NOMO-1 treated with DMSO at 0.1 percent for 48 hours (cell line): ENCODE measurements at regions not wholly inside any gene's neighbourhood (a gene's known extent, or its start where the extent isn't known, plus 50 kb on each side); places are given as distances from the start of the nearest gene placed in this dataset.
"Not testable (repeated sequence)": the region's sequence is repeated elsewhere in the genome, so short reads cannot be mapped to it uniquely, and the experiment has no call there.

Source experiments
- DNase-seq: peaks from one replicate; lab custom pipeline; 2025; ENCODE audit not compliant: unreplicated experiment; lab: John Stamatoyannopoulos, UW

DNA sequence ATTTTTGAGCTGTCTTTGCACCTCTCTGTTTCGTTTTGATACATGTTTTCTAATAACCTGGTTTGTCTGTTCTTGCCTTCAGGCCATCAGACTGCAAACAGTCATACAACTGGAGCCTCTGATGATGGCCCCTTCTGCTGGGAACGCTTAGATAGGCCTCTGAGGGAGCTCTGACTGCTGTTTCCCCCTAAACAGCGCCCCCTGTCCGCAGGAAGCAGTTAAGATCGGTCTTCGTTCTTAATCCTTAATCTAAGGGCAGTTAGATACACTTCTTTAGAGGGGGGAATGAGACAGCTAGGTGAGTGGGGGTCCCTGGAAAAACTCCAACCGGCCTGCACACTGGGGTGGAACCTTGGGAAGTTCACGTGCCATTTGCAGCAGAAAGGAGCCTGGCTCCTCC is 1338.8 kb upstream of the SEL1L start:
- no peak for DNase-seq

DNA sequence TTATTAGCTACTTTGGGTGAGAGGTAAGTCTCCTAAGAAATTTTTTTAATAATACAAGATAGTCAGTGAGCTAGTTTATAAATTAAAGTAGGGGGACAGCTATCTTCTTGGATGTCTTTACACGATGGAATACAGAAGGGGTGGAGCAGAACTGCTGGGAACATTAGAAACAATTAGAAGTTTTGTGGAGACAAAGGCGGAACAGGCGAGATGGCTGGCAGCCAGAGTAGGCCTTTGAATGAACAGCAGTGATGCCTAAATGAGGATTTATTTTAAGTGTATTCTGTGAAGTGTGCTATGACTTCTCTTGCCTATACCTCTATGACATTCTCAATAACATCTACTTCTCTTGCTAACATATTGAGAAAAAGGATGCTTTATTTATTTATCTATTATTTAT is 1345.3 kb upstream of the SEL1L start:
- DNase-seq: no peak

DNA sequence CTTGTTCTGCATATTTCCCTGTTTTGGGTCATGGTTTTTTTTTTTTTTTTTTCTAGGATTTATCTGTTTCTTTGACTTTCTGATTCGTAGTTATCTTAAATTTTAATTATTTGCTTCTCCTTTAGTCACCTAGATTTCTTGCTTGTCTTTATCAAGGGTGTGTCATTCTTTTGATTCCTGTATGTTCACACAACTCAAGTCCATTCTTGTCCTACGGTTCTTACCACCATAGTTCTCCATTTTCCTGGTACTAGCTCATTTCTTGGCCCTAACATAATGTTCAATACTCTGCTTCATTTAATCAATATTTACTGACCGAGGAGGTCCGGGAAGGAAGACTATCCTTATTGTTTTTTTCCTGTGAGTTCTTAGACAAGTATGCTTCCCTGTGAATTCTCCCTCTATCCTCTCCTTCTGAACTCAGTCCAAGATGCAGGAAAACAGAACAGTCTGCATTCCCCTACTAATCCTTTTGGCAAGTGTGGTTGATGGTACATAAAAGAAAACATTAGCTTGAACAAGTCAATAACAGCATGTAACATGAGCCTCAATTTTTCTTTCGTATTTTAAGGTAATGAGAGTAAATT is 1346.4 kb upstream of the SEL1L start:
- no peak for DNase-seq

DNA sequence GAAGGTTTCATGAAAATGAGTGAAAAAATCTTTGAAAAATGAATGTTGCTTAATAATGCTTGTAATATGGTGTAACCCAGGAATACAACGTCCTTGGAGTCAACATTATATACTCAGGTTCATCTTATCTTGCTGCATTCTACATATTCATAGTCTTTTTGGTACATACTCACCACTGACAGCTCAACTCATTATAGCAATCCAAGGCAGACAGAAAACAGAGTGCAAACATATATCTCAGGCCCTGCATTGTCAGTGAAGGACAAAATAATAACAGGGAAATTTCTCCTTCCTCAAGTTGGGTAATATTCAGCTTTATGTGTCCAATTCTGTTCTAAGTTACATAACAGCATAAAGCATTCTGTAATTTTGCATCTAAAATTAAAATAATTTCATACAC is 1353.0 kb upstream of the SEL1L start:
- DNase-seq: no peak

DNA sequence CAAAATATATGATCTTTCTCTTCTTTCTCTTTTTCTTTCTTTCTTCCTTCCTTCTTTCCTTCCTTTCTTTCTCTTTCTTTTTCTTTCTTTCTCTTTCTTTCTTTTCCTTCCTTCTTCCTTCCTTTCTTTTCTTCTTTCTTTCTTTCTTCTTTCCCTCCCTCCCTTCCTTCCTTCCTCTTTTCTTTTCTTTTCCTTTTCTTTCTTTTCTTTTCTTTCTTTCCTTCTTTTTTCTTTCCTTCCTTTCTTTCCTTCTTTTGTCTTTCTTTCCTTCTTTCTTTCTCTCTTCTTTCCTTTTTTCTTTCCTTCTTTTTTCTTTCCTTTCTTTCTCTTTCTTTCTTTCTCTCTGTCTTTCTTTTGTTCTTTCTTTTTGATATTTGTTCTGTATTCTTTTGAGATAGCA is 1356.0 kb upstream of the SEL1L start:
- DNase-seq: no peak

DNA sequence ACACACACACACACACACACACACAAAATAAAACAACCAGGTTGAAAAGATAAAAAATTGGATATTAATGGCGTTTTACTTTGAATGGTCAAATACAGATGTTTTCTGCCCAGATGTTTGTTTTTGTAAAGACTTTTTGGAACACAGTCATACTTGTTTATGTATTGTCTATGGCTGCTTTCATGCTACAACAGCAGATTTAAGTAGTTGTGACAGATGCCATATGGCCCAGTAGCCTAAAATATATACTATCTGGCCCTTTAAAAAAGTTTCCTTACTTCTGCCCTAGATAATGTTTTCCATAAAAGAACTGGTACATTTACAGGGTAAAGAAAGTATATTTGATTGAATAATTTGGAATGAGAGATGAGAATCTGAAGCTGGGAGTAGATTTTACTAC is 1362.8 kb upstream of the SEL1L start:
- DNase-seq: no peak

DNA sequence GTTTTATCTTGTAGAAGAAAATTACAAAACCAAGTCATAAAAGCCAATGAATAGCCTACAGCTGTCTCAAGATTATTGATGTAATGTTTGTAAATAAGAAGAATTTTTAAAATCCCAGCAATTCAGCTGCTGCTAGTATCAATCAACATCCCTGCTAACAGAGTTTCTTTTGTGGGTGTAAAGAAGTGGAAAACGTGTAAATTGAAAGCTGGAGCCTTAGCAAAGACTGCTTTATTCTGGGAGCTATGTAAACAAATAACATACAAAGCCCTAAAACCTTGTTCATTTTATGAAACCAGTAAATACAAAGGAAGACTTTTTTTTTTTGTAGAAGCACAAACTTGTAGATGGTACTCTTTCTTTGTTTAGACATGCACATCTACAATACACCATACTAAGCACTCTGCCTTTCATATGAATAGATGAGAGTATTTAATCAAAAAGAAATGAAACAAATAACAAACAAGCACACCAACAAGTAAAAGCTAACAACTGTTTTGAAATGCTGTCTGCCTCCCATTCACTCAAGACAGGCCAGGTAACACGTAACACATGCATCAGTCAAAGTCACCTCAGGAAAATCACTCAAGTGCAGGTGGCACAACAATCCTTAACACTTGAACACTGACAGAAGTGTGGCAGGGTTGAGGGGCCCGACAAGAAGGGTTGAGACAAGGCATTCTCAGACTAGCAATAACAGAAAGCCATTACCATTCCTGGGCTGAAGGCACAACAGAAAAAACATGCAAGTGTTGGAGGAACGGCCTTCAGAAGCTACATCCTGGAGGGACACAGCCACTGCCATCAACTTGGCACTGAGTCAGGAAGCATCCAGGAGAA is 1364.0 kb upstream of the SEL1L start:
- DNase-seq: no peak

DNA sequence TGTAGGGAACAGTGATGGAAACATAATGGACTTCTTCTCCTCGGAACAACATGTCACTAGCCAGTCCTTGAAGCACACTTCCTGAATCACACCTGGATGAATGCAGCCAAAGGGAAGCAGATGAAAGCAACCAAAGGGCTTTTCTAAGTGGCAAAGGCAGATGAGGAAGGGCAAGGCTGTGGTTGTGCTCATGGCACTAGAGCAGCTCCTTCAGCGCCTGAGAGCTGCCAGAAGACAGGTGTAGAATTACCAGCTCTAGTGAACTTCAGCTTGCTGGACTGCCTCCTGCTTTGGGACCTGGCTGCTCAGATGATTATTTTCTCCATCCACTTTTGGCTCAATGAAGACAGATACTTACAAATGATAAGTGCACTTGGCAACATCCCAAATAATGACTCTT is 1372.1 kb upstream of the SEL1L start:
- no peak for DNase-seq

DNA sequence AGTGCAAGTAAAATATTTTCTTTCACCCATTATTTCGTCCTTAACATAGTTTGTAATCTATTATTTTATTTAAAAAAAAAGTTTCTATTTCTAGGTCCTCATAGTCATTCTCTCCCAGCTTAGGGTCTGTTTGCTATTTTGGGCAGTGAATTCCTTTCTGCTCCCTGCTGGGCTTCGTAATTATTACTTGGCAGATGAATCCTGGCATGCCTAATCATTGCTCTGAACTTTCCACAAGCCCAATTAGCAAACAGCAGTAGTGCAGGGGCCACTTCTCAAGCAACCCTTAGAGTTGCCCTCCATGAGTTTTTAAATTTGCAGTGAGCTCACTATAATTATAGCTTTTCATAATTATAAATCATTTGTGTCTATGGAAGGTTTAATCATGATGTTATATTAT is 1378.3 kb upstream of the SEL1L start:
- no peak for DNase-seq

DNA sequence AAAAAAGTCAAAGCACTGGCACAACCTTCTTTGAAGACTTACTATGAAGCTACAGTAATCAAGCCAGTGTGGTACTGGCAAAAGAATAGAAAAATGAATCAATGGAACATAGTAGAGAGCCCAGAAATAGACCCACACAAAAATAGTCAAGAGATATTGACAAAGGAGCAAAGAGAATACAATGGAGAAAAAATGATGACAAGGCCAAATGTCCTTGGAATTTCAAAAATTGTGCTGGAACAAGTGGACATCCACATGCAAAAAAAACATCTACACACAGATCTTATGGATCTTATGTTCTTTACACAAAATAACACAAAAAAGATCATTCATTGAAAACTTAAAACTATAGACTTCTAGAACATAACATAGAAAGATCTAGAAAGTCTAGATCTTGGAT is 1379.7 kb upstream of the SEL1L start:
- DNase-seq: no peak

DNA sequence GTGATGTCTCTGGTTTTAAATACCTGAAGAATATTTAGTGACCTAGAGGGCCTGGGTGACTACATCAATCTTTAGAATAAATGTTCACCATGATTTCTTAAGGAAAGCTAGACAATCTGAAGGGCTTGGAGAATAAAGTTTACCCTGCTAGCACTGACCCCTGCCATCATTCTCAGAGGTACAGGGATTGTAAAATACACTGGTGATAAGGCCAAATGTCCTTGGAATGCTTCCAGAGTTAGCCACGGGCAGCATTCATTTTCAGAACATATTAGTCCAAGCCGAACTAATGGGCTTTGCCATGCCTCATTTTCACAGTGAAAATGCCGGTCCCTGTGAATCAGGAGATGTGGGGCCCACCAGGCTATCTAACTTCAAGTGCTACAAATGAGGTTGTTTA is 1381.7 kb upstream of the SEL1L start:
- no peak for DNase-seq

DNA sequence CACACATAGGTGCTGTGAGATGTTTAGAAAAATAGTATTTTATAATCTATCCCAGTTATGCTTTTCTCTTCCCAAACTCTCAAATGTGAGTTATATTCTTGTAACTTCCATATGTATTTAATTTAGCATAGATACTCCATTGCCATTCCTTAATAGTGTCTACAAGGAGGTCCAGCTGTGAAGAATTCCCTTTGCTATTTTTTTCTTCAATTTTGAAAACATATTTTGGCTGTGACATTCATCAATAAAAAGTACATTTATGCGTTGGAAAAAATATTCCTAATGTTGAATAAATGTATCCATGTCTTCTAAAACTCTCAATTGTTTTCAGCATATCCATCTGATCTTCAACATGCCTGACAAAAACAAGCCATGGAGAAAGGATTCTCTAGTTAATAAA is 1402.0 kb upstream of the SEL1L start:
- DNase-seq: no peak

DNA sequence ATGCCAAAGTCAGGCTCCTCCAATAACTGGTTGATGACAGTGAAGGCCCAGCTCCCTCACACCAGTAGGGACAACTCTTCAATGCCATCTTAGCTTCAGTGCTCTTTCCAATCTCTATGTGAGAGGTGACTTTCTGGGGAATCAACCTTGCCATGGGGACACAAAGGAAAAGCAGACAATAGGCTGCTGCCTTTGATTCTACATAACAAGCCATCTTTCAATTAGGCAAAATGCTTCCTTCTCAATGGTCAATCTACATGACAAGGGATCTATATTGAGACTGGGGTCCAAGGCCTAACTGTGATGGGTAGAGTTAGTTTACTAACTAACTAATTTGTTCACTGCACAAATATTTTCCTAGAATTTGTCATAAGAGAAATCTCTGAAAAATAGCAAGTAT is 1417.5 kb upstream of the SEL1L start:
- DNase-seq: no peak

DNA sequence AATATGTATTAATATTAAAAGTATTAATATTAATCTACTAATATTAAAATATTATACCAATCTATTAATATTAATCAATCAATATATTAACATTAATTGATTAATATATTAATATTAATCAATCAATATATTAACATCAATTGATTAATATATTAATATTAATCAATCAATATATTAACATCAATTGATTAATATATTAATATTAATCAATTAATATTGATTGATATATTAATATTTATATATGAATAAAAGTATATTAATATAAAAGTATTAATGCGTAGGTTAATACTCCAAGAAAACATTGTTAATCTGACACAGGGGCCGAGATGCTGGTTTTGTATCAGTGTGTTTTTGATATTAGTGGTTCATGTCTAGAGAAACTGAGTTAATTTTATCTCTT is 1430.1 kb upstream of the SEL1L start:
- DNase-seq: no peak

DNA sequence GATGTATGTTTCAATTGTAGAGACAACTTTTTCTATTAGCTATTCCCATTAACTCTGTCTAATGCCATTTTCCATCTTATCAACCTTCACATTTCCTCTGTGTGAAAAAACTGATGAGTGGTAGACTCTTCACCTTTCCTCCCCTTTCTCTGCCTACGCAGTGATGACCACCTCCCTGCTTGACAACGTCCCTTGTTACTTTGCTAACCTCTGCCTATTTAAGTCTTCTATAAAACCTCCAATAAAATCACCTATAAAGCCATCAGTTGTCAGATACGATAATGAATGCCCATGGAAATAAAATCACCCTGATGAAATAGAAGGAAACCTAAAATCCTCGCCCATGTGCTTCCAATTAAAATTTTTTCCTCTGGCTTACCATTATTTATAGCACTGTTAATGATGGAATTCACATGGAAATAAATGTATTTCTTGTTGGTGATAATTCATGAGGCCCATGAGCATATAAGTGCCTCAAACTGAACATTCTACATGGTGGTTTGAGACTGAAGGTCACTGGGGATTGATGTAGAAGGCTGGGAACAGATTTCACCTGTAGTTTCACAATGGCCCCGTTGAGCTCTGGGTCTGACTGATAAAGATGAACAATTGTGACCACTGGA is 1454.0 kb upstream of the SEL1L start:
- DNase-seq: no peak

DNA sequence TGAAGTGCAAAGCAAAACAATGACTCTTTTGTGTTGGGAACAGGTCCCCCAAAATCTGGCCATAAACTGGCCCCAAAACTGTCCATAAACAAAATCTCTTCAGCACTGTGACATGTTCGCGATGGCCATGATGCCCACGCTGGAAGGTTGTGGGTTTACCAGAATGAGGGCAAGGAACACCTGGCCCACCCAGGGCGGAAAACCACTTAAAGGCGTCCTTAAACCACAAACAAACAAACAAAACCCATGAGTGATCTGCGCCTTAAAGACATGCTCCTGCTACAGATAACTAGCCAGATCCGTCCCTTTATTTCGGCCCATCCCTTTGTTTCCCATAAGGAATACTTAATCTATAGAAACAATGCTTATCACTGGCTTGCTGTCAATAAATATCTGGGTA is 1460.9 kb upstream of the SEL1L start:
- not testable (repeated sequence) for DNase-seq

DNA sequence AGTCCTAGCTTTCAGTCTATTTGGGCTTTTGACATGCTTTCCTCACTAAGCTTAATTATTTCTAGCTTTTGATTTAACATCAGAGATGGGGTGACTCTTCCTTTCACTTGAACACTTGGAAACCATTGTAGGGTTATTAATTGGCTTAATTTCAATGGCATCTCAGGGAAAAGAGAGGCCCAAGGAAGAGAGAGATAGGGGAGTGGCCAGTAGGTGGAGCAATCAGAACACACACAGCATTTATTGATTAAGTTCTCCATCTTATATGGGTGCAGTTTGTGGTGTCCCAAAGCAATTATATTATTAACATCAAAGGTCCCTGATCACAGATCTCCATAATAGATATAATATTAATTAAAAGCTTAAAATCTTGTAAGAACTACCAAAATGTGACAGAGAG is 1466.1 kb upstream of the SEL1L start:
- no peak for DNase-seq

DNA sequence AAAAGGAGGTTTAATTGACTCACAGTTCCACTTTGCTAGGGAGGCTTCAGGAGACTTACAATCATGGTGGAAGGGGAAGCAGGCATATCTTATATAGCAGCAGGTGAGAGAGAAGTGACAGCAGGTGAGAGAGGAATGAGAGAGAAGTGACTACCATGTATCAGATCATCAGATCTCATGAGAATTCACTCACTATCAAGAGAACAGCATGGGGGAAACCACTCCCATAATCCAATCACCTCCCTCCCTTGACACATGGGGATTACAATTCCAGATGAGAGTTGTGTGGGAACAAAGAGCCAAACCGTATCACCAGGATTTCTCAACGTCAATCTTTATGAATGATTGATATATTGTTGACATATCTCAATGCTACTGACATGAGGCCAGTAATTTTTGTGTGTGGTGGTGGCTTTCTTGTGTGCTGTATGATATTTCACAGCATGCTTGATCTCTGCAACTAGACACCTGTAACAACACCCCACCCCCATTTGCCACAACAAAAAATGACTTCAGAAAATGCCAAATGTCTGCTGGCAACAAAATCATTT is 1470.9 kb upstream of the SEL1L start:
- DNase-seq: no peak

DNA sequence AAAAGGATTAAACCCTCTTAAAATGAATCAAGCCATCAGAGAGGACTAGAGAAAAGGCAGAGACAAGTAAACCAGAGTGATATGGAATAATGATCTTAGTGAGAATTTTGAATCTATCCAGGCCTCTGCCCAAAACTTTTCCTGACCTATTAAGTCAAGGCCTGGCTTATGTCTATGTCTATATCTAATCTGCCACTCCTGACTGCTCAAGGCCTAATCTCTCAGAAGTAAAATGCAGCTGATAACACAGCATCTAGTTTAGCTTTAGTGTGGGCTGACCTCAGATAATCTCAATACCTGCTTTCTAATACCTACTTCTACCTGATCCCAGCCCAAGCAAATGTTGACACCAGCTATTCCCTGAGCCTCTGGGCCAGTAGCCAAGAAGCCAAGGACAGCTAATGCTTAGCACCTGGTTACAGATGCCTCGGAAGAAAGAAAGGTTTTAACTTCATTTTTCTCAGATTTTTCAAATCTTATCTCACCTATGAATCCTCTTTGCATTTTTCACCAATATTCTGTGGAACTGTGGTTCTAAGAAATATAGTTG is 1472.5 kb upstream of the SEL1L start:
- DNase-seq: no peak

DNA sequence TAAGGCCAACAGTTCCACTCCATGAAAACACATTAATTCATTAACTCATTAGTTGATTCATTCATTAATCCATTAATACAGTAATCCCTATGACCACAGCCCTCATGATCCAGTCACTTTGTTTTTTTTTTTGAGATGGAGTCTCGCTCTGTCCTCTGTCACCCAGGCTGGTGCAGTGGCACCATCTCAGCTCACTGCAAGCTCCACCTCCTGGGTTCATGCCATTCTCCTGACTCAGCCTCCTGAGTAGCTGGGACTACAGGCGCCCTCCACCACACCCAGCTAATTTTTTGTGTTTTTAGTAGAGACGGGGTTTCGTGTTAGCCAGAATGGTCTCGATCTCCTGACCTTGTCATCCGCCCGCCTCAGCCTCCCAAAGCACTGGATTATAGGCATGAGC is 1473.4 kb upstream of the SEL1L start:
- DNase-seq: not testable (repeated sequence)

DNA sequence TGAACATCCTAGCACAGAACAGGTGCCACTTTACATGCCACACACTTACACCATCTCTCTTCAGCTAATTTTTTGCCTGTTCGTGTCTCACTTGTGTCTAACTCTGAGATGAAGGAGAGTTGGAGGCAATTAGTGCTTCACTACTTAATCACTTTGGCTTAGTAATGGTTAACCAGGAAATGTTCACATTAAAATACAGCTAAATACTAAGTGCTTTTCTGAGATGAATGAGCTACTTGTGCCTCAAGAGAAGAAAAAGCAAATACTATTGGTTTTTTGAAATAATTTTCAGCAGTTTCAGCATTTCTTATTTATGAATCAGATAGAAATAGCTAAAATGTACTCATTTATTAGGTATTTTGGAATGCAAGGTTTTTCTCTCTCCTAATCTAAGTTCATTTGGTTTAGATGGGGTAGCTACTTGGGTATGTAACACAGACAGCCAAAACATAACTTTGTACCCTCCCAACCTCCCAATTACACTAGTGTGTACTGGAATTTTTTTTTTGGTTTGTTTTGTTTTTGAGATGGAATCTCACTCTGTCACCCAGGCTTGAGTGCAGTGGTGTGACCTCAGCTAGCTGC is 1474.1 kb upstream of the SEL1L start:
- DNase-seq: no peak

DNA sequence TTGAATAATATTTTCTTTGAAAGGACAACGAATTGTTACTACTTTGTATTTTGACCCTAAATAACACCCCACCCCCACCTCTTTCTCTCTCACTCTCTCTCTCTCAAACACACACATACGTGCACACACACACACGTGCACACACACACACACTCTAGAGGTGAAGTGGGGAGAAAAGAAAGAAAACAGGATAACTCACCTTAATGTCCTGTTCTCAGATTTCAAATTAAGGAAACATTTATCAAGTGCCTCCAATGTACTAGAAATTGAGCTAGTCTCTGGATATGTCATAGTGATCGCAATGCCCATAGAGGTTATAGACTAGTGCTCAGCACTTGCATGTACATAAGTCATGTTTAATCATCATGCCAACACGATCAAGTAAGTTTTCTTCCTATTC is 1483.6 kb upstream of the SEL1L start:
- no peak for DNase-seq
